ENCODE measurements at regions not wholly inside any gene's neighbourhood (a gene's known extent, or its start where the extent isn't known, plus 50 kb on each side); places are given as distances from the start of the nearest gene placed in this dataset.

DNA sequence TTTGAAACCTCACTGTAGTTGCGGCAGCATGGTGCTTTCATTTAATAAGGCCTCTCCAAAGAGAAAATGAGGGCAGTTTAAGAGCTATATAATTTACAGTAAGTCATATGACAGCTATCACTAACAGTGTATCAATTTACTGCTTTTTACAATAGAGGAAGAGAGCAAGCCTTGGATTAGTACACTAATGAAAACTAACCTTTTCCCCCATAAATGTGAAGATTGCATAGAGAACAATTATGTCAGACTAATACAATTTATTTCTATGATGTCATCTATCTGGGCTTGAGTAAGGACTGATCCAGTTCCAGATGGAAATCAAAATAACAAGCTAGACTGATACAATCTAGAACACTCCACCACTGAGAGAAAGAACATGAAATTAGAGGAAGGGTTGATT is 78.1 kb upstream of the FAM83B start:
- in situ Hi-C loops (cut with HindIII; ENCODE audit: low pct_unique_long_range_greater_than_20kb, low sequenced_read_pairs), result no loop called here
- no peak for DNase-seq (ENCODE audit: low read depth in 1 of 2, low spot score in 1 of 2)
- TF ChIP-seq JUND (IDR thresholded peaks at IDR 0.05; ENCODE audit: low read depth), result no peak

DNA sequence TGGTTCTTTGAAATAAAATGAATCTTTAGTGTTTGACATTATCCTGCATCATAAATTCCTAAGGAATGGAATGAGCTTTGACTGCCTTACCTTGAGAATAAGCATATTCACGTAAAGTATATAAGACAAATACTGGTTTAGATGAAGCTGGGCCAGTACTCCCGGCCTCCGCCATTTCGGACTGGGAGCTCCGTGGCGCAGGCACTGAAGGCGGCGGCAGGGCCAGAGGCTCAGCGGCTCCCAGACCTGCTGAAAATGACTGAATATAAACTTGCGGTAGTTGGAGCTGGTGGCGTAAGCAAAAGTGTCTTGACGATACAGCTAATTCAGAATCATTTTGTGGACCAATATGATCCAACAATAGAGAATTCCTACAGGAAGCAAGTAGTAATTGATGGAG is 76.2 kb upstream of the FAM83B start:
- in situ Hi-C loops (cut with HindIII; ENCODE audit: low pct_unique_long_range_greater_than_20kb, low sequenced_read_pairs), result no loop called here
- no peak for TF ChIP-seq JUND (IDR thresholded peaks at IDR 0.05; ENCODE audit: low read depth)
- no peak for DNase-seq (ENCODE audit: low read depth in 1 of 2, low spot score in 1 of 2)

DNA sequence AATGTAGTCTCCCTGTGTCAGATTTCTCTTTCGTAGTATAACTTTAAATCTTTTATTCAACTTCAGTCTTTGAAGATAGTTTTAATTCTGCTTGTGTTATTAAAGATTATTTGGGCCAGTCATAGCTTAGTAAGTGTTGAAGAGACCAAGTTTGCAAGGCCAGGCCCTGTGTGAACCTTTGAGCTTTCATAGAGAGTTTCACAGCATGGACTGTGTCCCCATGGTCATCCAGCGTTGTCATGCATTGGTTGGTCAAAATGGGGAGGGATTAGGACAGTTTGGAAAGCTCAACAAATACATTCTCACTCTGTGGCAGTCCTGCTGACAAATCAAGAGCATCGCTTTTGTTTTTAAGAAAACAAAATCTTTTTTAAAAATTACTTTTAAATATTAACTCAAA is 74.6 kb upstream of the FAM83B start:
- in situ Hi-C loops (cut with HindIII; ENCODE audit: low pct_unique_long_range_greater_than_20kb, low sequenced_read_pairs), result no loop called here
- no peak for TF ChIP-seq JUND (IDR thresholded peaks at IDR 0.05; ENCODE audit: low read depth)
- DNase-seq (ENCODE audit: low read depth in 1 of 2, low spot score in 1 of 2), result no peak

DNA sequence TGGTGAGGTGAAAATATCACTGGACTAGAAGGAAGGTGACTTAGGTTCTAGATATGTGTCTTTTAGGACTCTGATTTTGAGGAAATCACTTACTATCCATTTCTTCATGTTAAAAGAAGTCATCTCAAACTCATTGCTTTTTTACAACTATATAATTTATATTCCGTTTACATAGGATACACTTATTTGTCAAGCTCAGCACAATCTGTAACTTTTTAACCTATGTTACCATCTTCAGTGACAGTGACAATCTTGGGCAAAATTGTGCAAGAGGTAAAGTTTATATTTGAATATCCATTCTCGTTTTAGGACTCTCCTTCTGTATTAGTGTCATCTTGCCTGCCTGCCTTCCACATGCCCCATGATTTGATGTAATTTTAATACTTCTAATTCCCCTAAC is 74.0 kb upstream of the FAM83B start:
- no peak for DNase-seq (ENCODE audit: low read depth in 1 of 2, low spot score in 1 of 2)
- in situ Hi-C loops (cut with HindIII; ENCODE audit: low pct_unique_long_range_greater_than_20kb, low sequenced_read_pairs), result no loop called here
- no peak for TF ChIP-seq JUND (IDR thresholded peaks at IDR 0.05; ENCODE audit: low read depth)

DNA sequence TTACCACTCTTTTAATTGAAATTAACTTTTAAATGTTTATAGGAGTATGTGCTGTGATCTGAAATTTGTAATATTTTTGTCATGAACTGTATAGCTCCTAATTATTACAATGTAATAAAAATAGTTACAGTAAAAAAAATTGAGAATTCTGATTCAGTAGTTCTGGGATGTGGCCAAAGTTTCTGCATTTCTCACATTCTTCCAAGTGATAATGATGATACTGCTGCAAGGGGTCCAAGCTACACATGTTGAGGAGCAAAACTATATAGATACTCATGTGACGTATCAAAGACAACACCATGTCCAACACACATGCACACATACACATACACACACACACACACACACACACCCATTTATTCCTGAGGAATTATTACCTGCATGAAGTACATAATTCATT is 71.0 kb upstream of the FAM83B start:
- no peak for TF ChIP-seq JUND (IDR thresholded peaks at IDR 0.05; ENCODE audit: low read depth)
- in situ Hi-C loops (cut with HindIII; ENCODE audit: low pct_unique_long_range_greater_than_20kb, low sequenced_read_pairs), result no loop called here
- DNase-seq (ENCODE audit: low read depth in 1 of 2, low spot score in 1 of 2), result no peak

DNA sequence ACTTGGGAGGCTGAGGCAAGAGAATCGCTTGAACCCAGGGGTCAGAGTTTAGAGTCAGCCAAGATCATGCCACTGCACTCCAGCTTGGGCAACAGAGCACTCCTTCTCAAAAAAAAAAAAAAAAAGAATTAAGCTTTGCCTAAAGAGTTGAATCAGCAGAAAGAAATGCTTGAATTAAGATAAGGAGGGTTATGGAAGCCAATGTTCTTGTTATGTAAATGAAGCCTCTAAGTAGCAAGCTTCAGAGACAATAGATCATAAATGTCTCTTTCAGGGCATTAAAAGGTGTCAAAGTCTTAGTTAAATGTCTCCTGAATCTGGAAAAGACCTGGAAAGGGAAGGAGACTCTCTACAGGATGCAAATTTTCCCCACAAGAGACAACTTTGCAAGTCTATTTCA is 69.7 kb upstream of the FAM83B start:
- DNase-seq (ENCODE audit: low read depth in 1 of 2, low spot score in 1 of 2), result no peak
- no peak for TF ChIP-seq JUND (IDR thresholded peaks at IDR 0.05; ENCODE audit: low read depth)
- in situ Hi-C loops (cut with HindIII; ENCODE audit: low pct_unique_long_range_greater_than_20kb, low sequenced_read_pairs), result no loop called here

DNA sequence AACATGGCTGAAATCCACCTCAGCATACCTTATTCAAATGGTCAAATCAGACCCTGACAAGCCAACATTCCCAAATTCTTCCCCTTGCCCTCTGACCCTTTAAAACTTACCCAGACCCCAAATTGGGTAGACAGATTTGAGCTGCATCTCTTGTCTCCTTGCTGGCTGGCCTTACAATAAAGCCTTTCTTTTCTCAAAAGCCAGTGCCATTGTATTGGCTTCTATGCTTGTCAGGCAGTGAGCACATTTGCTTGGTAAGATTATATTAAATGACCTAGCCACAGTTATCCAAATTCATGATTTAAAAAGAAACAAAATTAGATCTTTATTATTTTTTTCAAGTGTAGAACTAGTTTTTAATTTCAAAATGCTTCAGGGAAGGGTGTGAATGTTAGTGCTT is 67.8 kb upstream of the FAM83B start:
- no peak for DNase-seq (ENCODE audit: low read depth in 1 of 2, low spot score in 1 of 2)
- no peak for TF ChIP-seq JUND (IDR thresholded peaks at IDR 0.05; ENCODE audit: low read depth)
- in situ Hi-C loops (cut with HindIII; ENCODE audit: low pct_unique_long_range_greater_than_20kb, low sequenced_read_pairs), result no loop called here

DNA sequence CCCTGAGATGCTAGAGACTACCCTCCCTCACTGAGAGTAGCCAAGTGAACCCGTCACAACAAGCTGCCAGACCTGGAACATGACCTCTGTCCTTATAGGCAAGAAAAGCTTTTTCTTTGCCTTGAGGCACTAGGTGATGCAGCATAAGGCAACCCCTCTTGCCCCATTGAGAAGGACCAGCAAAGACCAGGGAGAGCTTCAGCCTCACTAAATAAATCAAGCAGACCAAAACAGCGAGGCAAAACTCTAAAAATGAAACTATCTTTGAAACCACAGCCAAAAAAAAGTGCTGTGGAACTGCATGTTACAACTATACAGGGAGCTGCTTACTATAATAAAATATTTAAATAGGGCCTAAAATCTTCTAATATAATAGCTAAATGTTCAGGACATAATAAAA is 62.6 kb upstream of the FAM83B start:
- in situ Hi-C loops (cut with HindIII; ENCODE audit: low pct_unique_long_range_greater_than_20kb, low sequenced_read_pairs), result no loop called here
- no peak for DNase-seq (ENCODE audit: low read depth in 1 of 2, low spot score in 1 of 2)
- no peak for TF ChIP-seq JUND (IDR thresholded peaks at IDR 0.05; ENCODE audit: low read depth)

DNA sequence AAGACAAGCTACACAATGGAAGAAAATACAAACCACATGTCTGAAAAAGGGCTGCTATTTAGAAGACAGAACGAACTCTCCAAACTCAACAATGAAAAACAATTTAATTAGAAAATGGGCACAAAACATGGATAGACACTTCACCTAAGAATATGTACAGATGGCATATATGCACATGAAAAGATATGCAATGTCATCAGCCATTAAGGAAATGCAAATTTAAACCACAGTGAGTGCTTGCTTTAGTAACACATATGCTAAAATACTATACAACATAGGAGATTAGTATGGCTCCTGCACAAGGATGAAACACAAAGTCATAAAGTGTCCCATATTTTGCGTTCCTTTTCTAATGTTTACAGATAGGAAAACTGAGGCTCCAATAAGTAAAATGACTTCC is 60.4 kb upstream of the FAM83B start:
- DNase-seq (ENCODE audit: low read depth in 1 of 2, low spot score in 1 of 2), result no peak
- TF ChIP-seq JUND (IDR thresholded peaks at IDR 0.05; ENCODE audit: low read depth), result no peak
- in situ Hi-C loops (cut with HindIII; ENCODE audit: low pct_unique_long_range_greater_than_20kb, low sequenced_read_pairs), result no loop called here

DNA sequence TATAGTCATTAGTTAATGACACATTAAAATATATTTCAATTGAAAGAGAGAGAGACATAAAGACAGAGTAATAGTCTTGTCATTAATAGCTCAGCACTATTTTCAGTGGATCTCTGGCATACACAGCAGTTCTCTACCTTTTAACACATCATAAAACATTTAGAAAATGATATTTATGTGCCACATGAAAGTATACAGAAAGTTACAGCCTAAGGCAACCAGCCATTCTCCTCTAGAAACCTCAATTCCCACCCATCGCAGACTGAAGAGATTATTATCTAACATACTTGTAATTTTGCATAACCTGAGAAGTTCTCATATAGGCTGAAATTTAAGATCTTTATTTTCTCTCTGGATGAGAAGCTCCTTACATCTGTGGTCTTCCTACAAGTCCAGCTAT is 58.7 kb upstream of the FAM83B start:
- in situ Hi-C loops (cut with HindIII; ENCODE audit: low pct_unique_long_range_greater_than_20kb, low sequenced_read_pairs), result no loop called here
- TF ChIP-seq JUND (IDR thresholded peaks at IDR 0.05; ENCODE audit: low read depth), result no peak
- DNase-seq (ENCODE audit: low read depth in 1 of 2, low spot score in 1 of 2), result no peak

All from T47D (cell line).